HG03103 (cell line): ENCODE measurements at regions not wholly inside any gene's neighbourhood (a gene's known extent, or its start where the extent isn't known, plus 50 kb on each side); places are given as distances from the start of the nearest gene placed in this dataset.
A peak's percentile ranks its signal among the peaks of the same experiment; 100 is the strongest.
"Not testable (repeated sequence)": the region's sequence is repeated elsewhere in the genome, so short reads cannot be mapped to it uniquely, and the experiment has no call there.

Experiments used
- ATAC-seq: cut with Tn5 transposase; IDR thresholded peaks from one replicate; pipeline ENCODE4 v1.9.1; 2021; ENCODE audit warnings: low read depth; ENCODE audit not compliant: unreplicated experiment

GRCh38 chr14:88064841-88065240 is 59.9 kb downstream of the GPR65 start:
- ATAC-seq = no peak

GRCh38 chr14:88069677-88070076 is 64.7 kb downstream of the GPR65 start:
- no peak for ATAC-seq

GRCh38 chr14:88075269-88075981 is 70.5 kb downstream of the GPR65 start:
- no peak for ATAC-seq

GRCh38 chr14:88078525-88078924 is 73.6 kb downstream of the GPR65 start:
- ATAC-seq = no peak

- ATAC-seq = no peak
These were observed 74.7 kb downstream of the GPR65 start for GRCh38 chr14:88079624-88080023.

GRCh38 chr14:88085736-88086135 is 80.8 kb downstream of the GPR65 start:
- no peak for ATAC-seq

- ATAC-seq = no peak
These were observed 84.5 kb downstream of the GPR65 start for GRCh38 chr14:88089445-88089844.

- ATAC-seq = no peak
These were observed 87.6 kb downstream of the GPR65 start for GRCh38 chr14:88092529-88092928.

GRCh38 chr14:88095791-88096190 is 90.9 kb downstream of the GPR65 start:
- no peak for ATAC-seq

GRCh38 chr14:88098163-88098562 is 93.2 kb downstream of the GPR65 start:
- ATAC-seq = no peak

- no peak for ATAC-seq
These were observed 99.8 kb downstream of the GPR65 start for GRCh38 chr14:88104710-88105109.

GRCh38 chr14:88106377-88106776 is 101.4 kb downstream of the GPR65 start:
- no peak for ATAC-seq

- not testable (repeated sequence) for ATAC-seq
These were observed 122.7 kb downstream of the GPR65 start for GRCh38 chr14:88127669-88128068.

GRCh38 chr14:88128816-88129215 is 123.9 kb downstream of the GPR65 start:
- ATAC-seq = no peak

- peak; percentile 83 for ATAC-seq
These were observed 124.5 kb downstream of the GPR65 start for GRCh38 chr14:88129306-88130056.

- peak; percentile 38 for ATAC-seq
These were observed 125.1 kb downstream of the GPR65 start for GRCh38 chr14:88130057-88130432.
